HG02678 (cell line): ENCODE measurements at regions not wholly inside any gene's neighbourhood (a gene's known extent, or its start where the extent isn't known, plus 50 kb on each side); places are given as distances from the start of the nearest gene placed in this dataset.
"Not testable (repeated sequence)": the region's sequence is repeated elsewhere in the genome, so short reads cannot be mapped to it uniquely, and the experiment has no call there.

Experiments used
- ATAC-seq: cut with Tn5 transposase; IDR thresholded peaks from one replicate; pipeline ENCODE4 v1.9.1; 2021; ENCODE audit warnings: mild to moderate bottlenecking, moderate library complexity; ENCODE audit not compliant: unreplicated experiment

- no peak for ATAC-seq
These were observed 772.7 kb downstream of the PDCD6IP start for GRCh38 chr3:34570916-34571705.

GRCh38 chr3:34571714-34572113 is 773.3 kb downstream of the PDCD6IP start:
- no peak for ATAC-seq

GRCh38 chr3:34575776-34576175 is 777.3 kb downstream of the PDCD6IP start:
- ATAC-seq, result no peak

GRCh38 chr3:34582055-34582454 is 783.6 kb downstream of the PDCD6IP start:
- no peak for ATAC-seq

DNA sequence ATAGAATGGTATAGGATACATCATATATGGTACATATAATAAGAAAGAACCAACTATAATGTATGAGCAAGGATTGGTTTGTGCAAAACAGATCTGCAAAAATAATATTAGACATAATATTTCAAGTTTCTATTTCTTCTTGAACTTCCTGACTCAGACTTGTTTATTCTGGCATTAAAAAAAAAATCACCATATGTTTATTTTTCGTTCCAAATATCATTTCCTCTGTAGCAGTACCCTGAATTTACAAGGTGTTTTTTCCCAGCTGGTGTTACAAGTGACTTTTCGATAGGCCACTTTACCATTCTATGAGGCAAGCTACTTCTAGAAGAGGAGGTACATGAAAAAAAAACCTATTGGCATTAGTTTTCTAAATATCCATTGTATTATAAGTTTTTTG is 785.0 kb downstream of the PDCD6IP start:
- ATAC-seq, result no peak

- no peak for ATAC-seq
These were observed 786.5 kb downstream of the PDCD6IP start for GRCh38 chr3:34584971-34585370.

- no peak for ATAC-seq
These were observed 801.2 kb downstream of the PDCD6IP start for GRCh38 chr3:34599595-34599994.

DNA sequence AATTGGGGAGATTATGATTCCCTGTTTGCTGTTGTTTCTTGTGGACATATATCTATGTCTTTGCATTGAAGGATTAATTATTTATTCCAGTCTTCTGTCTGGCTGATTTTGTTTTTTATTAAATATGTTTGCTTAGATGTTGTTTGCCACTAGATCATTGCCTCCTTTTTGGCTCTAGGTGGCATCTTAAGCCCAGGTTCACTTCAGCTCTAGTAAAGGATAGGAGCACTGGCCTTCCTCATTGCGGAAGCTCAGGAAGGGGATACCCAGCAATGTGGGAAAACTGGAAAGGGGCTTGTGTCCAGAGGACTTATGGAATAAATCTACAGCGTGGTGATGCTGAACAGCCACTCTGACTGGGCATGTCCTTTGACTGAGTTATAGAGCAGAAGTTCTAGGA is 821.6 kb downstream of the PDCD6IP start:
- no peak for ATAC-seq

DNA sequence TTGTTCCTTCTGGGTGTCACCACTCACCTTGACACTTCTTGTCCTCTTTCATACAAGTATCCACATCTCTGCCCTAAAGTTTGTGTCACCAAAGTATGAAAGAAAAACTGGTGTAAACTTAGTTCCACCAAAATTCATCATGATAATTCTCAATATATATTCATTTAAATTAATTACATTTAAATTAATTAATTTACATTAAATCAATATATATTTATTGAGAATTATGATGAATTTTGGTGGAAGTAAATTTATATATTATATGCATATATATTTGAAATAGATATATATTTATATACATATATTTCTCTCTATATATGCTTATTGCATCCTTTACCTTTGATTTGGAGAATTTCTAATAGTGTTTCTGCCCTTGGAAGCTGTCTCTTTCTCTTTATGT is 828.3 kb downstream of the PDCD6IP start:
- ATAC-seq, result no peak

DNA sequence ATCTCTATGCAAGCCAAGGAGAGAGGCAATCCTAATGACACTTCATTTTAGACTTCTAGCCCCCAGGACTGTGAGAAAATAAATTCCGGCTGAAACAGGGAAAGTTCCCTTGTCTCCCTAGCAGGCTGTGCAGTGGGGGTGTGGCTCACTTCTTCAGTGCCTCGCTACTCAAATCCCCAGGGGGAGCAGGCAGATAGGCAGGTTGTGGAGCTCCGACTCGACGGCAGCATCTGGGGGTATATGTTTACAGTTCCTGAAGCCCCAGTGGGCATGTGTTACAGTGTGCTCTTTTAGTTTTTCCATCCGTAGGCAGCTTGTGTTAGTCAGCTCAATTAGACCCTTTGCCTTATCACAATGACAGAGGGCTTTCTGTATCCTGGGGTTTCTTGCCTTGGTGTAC is 836.5 kb downstream of the PDCD6IP start:
- ATAC-seq, result no peak

GRCh38 chr3:34635352-34635850 is 837.0 kb downstream of the PDCD6IP start:
- ATAC-seq, result no peak

- no peak for ATAC-seq
These were observed 848.6 kb downstream of the PDCD6IP start for GRCh38 chr3:34646911-34647460.

GRCh38 chr3:34650131-34650530 is 851.7 kb downstream of the PDCD6IP start:
- ATAC-seq, result no peak

- no peak for ATAC-seq
These were observed 870.5 kb downstream of the PDCD6IP start for GRCh38 chr3:34668915-34669314.

DNA sequence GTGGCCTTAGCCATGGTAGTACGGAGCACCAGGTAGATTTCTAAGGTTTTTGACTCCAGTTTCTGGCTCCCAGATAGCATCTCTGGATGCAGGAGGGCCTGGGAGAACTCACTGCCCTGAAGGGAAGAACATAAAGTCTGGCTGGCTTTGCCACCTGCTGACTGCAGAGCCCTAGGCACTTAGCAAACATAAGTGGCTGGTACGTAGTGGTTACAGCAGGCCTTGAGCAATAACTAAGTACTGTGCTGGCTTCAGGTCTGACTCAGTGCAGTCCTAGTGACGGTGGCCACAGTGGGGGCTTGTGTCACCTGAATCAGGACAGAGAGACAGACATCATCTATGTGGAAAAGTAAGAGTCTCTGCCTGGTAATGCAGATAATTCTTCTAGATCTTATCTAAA is 871.1 kb downstream of the PDCD6IP start:
- no peak for ATAC-seq

GRCh38 chr3:34675383-34676120 is 877.1 kb downstream of the PDCD6IP start:
- no peak for ATAC-seq

DNA sequence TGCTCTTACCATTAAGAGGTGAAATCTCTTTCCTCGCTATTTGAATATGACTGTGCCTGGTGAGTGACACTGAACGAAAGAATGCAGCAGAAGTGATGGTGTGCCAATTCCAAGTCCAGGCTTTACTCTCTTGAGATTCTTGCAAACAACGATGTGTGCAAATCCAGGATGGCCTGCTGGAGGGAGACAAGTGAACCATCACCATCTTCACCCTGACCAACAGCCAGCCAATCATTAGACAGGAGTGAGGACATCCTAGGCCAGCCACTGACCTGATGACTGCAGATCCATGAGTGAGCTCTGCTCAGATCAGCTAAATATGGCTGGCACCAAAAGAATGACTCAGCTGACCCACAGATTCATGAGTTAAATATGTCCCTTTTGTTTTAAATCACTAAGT is 878.0 kb downstream of the PDCD6IP start:
- ATAC-seq, result no peak

DNA sequence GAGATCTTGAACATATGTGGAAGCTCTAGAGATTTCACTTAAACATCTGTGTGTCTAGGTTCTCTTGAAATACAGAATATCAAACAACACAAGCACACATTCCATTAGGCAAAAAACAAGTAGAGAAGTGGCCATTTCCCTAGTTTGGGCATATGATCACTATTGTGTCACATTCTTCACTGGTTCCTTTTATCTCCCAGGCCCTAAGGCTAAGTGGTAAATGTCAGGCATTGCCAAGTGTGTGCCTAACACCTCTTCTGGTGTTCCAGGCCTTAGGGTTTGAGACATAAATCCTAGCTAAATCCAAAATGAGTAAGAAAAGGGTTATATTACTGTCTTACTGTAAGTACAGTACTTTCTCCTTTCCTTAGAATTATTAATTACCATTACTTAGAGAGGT is 880.1 kb downstream of the PDCD6IP start:
- ATAC-seq, result no peak

GRCh38 chr3:34679055-34679454 is 880.6 kb downstream of the PDCD6IP start:
- ATAC-seq, result not testable (repeated sequence)

DNA sequence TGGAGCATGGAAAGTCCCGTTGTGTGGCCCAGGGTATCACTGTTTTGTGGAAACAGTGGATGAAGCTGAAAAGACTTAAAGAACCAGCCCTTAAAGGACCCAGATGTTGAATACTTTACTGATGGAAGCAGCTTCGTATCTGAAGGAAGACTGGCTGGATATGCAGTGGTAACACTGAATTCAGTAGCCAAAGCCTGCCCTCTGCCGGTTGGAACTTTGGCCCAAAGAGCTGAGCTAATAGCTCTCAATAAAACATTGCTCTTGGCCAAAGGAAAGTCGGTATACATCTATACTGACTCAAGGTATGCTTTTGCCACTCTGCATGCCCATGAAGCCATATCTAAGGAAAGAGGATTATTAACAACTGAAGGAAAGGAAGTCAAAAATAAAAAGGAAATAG is 885.4 kb downstream of the PDCD6IP start:
- peak; percentile 45 for ATAC-seq

DNA sequence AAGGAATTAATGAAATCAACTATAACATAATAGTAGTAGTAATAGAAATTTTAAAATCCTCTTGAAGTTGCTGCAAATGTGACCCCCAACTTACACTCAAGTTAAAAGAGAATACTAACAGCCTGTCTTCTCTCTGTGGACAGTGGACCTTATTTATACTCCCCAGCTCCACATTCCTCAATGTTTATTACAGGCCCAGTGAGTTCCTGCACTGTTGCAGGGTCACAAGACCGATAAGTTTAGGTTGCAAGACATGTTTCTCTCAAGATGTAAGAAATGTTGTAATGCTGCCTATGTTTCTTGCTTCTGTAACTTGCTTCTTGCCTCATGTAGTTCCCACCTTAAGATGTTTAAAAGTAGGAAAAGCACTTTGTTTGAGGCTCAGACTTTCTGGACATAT is 888.1 kb downstream of the PDCD6IP start:
- ATAC-seq, result no peak

- no peak for ATAC-seq
These were observed 889.2 kb downstream of the PDCD6IP start for GRCh38 chr3:34687671-34688070.
